ENCODE measurements at regions not wholly inside any gene's neighbourhood (a gene's known extent, or its start where the extent isn't known, plus 50 kb on each side); places are given as distances from the start of the nearest gene placed in this dataset.
A peak's percentile ranks its signal among the peaks of the same experiment; 100 is the strongest.

GRCh38 chr20:61057443-61058121 lies 194.5 kb upstream of the CDH4 start:
- POLR2A ChIA-PET: no interaction called here
- Histone ChIP-seq H3K9me3 (ENCODE audit: control insufficient read depth, insufficient read depth, low read depth, low read length) (no peaks in the 10 kb centered on the region), H3K36me3 (ENCODE audit: control insufficient read depth in 2 of 2, insufficient read depth in 1 of 2, low read length in 2 of 2) (no peaks in the 10 kb centered on the region), H3K27ac (ENCODE audit: extremely low read depth, low read depth, low read length) (no peak overlapping the region), H3K4me3 (ENCODE audit: low read depth, low read length) (no peak overlapping the region), H3K4me1 (ENCODE audit: control insufficient read depth, insufficient read depth, low read length) (no peaks in the 10 kb centered on the region)
- peak; percentile 72 for TF ChIP-seq GLIS1 (tag by site-specific recombination; IDR thresholded peaks at IDR 0.05)
- TF ChIP-seq ZIC2 (tag by site-specific recombination; IDR thresholded peaks at IDR 0.05): peak; percentile 90
- no peak for TF ChIP-seq PRDM10 (tag by site-specific recombination; IDR thresholded peaks at IDR 0.05)
- CTCF ChIA-PET: interaction anchor here (1.0 kb wide), 1 partner anchor 171 kb away, joined by 4 read pairs; no protein-coding TSS in a partner anchor

GRCh38 chr20:61061981-61062380 lies 190.1 kb upstream of the CDH4 start:
- TF ChIP-seq ZBTB26 (tag by site-specific recombination; optimal IDR thresholded peaks at IDR 0.05): no peak
- no peak for TF ChIP-seq ZNF701 (tag by site-specific recombination; IDR thresholded peaks at IDR 0.05)
- no peak for TF ChIP-seq PRDM6 (tag by site-specific recombination; IDR thresholded peaks at IDR 0.05)
- TF ChIP-seq PRDM1 (tag by site-specific recombination; IDR thresholded peaks at IDR 0.05): no peak
- no peak for TF ChIP-seq BCL11B (tag by site-specific recombination; IDR thresholded peaks at IDR 0.05; ENCODE audit: low read depth)
- TF ChIP-seq ZNF404 (tag by site-specific recombination; IDR thresholded peaks at IDR 0.05): no peak
- no peak for TF ChIP-seq ZNF704 (tag by site-specific recombination; IDR thresholded peaks at IDR 0.05)
- no peak for TF ChIP-seq IKZF3 (tag by site-specific recombination; IDR thresholded peaks at IDR 0.05)
- no peak for TF ChIP-seq ZNF214 (tag by site-specific recombination; IDR thresholded peaks at IDR 0.05; ENCODE audit: borderline replicate concordance)
- ChIA-PET POLR2A (no interaction called here), CTCF (no interaction called here)
- H3K9me3 ChIP-seq (ENCODE audit: control insufficient read depth, insufficient read depth, low read depth, low read length): no peaks in the 10 kb centered on the region
- H3K36me3 ChIP-seq (ENCODE audit: control insufficient read depth in 2 of 2, insufficient read depth in 1 of 2, low read length in 2 of 2): no peaks in the 10 kb centered on the region
- no peak overlapping the region for H3K27ac ChIP-seq (ENCODE audit: extremely low read depth, low read depth, low read length)
- no peaks in the 10 kb centered on the region for H3K4me1 ChIP-seq (ENCODE audit: control insufficient read depth, insufficient read depth, low read length)
- no peak overlapping the region for H3K4me3 ChIP-seq (ENCODE audit: low read depth, low read length)

GRCh38 chr20:61065853-61066252 lies 186.2 kb upstream of the CDH4 start:
- H3K27ac ChIP-seq (ENCODE audit: extremely low read depth, low read depth, low read length): no peak overlapping the region
- CTCF ChIA-PET: no interaction called here
- no peaks in the 10 kb centered on the region for H3K4me1 ChIP-seq (ENCODE audit: control insufficient read depth, insufficient read depth, low read length)
- no peak overlapping the region for H3K4me3 ChIP-seq (ENCODE audit: low read depth, low read length)
- no peaks in the 10 kb centered on the region for H3K9me3 ChIP-seq (ENCODE audit: control insufficient read depth, insufficient read depth, low read depth, low read length)
- TF ChIP-seq ZNF19 (tag by site-specific recombination; IDR thresholded peaks at IDR 0.05; ENCODE audit: low read depth) (no peak), GLI2 (tag by site-specific recombination; IDR thresholded peaks at IDR 0.05; ENCODE audit: borderline replicate concordance, low read depth) (no peak), PRDM4 (tag by site-specific recombination; IDR thresholded peaks at IDR 0.05) (no peak), ZNF555 (tag by site-specific recombination; conservative IDR thresholded peaks at IDR 0.05) (no peak), ZNF792 (tag by site-specific recombination; IDR thresholded peaks at IDR 0.05) (no peak), ZNF239 (tag by site-specific recombination; IDR thresholded peaks at IDR 0.05) (no peak), ZNF692 (tag by site-specific recombination; IDR thresholded peaks at IDR 0.05) (no peak)
- no peaks in the 10 kb centered on the region for H3K36me3 ChIP-seq (ENCODE audit: control insufficient read depth in 2 of 2, insufficient read depth in 1 of 2, low read length in 2 of 2)
- POLR2A ChIA-PET: no interaction called here

All from HEK293 (cell line).